Stimulated activated CD4-positive, alpha-beta T cell treated with anti-CD3 and anti-CD28 coated beads, Interleukin-1b, Interleukin-23, amount 100 ng/mL, for 48 hours (primary cell): ENCODE measurements at regions not wholly inside any gene's neighbourhood (a gene's known extent, or its start where the extent isn't known, plus 50 kb on each side); places are given as distances from the start of the nearest gene placed in this dataset.
"Not testable (repeated sequence)": the region's sequence is repeated elsewhere in the genome, so short reads cannot be mapped to it uniquely, and the experiment has no call there.

ENCODE experiments used
- DNase-seq: peaks from one replicate; pipeline ENCODE4 v3.0.0-alpha.2; 2020

DNA sequence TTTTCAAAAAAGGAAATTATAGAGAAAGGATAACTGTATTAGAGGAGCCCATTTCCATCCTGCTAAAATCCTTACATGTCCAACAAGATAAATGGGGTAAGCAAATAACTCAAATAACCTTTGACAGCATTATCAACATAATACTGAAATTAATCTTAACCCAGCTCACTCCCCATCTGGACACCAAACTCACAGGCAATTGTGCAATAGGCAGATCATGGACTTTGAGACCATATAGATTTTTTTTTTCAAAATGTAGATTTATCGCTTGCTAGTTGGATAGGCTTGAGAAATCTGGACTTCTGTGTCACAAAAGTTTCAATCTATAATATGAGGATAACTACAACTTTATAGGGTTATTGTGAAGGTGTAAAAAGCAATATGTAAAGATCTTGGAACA, 134.4 kb upstream of the ASCC3 start:
- DNase-seq, result no peak

- DNase-seq, result no peak
Observed at GRCh38 chr6:101016163-101016562, 135.0 kb upstream of the ASCC3 start.

GRCh38 chr6:101018157-101018556, 137.0 kb upstream of the ASCC3 start:
- DNase-seq, result no peak

DNA sequence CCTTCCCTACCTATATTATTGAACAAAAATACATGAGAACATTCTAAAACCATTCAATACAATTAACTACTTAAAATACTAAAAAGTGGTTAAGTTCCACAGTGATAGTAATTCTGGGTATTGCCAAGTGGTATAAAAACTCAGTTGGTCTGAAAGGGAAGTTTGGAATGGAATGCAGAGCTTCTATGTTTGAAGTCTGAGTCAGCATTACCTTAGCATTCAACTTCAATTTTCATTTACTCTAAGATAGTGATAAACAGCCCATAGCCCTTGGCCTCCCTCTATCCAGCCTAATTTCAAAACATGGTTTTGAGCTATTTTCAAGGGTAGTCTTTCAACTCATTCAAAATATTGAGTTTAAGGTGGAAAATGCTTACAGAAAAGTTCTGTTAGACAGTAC, 140.4 kb upstream of the ASCC3 start:
- no peak for DNase-seq

DNA sequence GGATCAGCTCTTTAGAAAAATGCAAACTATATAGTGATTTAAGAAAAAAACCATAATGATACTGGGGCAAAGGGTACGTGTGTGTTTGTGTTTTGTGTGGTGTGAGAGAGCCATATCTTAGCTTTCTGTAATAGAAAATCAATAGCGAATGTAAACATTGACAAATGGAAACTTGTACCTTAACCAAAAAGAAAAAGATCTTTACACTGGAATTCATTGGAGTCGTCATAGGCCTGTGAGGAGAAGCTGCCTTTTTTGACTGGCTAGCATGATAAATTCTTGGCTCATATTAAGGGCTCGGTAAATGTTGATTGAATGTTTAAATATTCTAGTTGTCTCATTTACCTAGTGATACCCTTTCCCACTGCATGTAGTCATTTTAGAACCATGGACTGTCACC, 161.8 kb upstream of the ASCC3 start:
- DNase-seq, result no peak

GRCh38 chr6:101058296-101058695, 177.2 kb upstream of the ASCC3 start:
- no peak for DNase-seq

- DNase-seq, result no peak
Observed at GRCh38 chr6:101066481-101066880, 185.4 kb upstream of the ASCC3 start.

DNA sequence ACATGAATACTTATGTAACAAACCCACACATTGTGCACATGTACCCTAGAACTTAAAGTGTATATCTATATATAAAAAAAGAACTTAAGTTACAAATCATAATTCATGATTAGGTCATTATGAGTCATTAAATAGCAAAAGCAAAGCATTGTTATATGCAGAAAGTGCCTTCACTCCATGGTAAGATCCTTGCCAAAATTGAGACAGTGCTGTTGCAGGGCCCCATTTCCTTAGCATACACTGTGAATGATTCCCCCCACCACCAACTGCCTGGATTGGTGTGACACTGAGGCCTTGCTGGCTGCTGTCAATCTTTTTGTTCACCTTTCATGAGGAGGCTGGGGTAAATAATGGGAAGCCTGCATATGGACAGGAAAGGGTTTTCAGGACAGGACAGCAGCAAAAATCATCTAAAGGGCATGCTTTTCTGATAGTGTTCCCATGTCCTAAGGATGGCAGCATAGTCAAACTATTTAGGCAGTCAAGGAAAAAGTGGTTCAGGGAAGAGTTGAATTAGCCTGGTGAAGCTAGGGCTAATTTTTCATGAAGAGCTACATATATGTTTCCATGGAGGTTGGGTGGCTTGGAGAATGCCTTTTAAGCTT, 188.2 kb upstream of the ASCC3 start:
- DNase-seq, result no peak

DNA sequence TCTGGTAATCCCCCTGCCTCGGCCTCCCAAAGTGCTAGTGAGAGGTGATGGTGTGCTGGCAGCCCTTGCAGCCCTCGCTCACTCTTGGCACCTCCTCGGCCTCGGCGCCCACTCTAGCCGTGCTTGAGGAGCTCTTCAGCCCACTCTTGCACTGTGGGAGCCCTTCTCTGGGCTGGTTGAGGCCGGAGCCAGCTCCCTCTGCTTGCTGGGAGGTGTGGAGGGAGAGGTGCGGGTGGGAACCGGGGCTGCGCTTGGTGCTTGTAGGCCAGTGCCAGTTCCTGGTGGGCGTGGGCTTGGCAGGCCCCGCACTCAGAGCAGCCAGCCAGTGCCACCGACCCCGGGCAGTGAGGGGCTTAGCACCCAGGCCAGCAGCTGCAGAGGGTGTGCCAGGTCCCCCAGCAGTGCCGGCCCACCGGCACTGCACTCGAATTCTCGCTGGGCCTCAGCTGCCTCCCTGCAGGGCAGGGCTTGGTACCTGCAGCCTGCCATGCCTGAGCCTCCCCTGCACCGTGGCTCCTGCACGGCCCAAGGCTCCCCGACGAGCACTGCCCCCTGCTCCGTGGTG, 189.0 kb upstream of the ASCC3 start:
- no peak for DNase-seq

- no peak for DNase-seq
Observed at GRCh38 chr6:101077344-101077743, 196.2 kb upstream of the ASCC3 start.

DNA sequence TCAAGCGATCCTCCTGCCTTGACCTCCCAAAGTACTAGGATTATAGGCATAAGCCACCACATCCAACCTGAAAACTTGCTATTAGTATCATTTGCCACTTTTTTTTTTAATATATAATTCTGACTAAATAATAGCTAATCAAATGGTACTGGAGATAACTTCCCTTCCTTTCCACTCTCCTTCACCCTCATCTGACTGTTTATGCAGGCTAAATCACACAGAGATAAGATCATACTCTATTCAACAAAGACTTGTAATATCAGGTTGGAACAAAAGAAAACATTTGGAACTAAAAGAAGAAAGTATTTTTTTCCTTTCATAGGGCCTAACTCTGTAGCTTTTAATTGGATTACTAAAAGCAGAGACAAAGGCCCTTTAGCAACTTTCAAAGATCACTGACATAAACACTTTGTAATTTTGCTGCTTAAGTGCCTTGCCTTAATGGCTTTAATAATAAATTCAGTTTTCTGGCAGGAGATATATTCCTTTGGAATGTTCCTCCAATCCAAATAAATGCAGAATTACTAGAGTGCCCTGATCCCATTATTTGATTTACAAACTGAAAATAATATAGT, 198.7 kb upstream of the ASCC3 start:
- DNase-seq, result no peak

DNA sequence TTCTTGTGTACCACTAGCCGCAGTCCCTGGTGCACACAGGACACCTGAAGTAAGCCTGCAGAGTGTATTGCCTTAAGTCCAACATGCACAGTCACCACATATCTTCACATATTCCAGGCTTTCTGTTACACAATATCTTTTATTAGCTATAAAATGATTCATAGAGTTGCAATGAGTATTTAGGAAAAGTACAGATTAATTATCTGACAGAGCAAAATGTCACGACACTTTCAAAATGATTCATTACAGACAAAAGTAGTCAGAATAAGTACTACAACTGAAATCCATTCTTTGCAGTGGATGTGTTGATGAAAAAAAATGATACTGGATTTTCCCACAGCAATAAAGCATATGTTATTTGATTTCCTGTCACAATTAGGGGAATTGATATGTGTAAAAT, 199.5 kb upstream of the ASCC3 start:
- no peak for DNase-seq

GRCh38 chr6:101083533-101084175, 202.5 kb upstream of the ASCC3 start:
- no peak for DNase-seq

GRCh38 chr6:101085327-101085726, 204.2 kb upstream of the ASCC3 start:
- DNase-seq, result no peak

GRCh38 chr6:101086473-101086872, 205.3 kb upstream of the ASCC3 start:
- DNase-seq, result no peak

GRCh38 chr6:101088594-101088993, 207.5 kb upstream of the ASCC3 start:
- DNase-seq, result no peak

- no peak for DNase-seq
Observed at GRCh38 chr6:101089640-101090039, 208.5 kb upstream of the ASCC3 start.

DNA sequence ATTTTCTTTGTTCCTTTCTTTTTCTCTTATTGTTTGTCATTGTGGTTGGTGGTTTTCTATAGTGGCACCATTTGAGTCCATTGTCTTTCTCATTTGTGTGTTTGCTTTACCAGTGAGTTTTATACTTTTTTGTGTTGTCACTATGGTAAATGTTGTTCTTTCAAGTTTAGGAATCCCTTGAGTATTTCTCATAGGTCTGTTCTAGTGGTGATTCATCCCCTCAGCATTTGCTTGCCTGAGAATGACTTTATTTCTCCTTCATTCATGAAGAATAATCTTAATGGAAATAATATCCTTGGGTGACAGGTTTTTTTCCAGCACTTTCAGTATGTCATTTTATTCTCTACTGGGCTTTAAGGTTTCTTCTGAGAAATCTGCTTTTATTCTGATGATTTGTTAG, 209.2 kb upstream of the ASCC3 start:
- no peak for DNase-seq

DNA sequence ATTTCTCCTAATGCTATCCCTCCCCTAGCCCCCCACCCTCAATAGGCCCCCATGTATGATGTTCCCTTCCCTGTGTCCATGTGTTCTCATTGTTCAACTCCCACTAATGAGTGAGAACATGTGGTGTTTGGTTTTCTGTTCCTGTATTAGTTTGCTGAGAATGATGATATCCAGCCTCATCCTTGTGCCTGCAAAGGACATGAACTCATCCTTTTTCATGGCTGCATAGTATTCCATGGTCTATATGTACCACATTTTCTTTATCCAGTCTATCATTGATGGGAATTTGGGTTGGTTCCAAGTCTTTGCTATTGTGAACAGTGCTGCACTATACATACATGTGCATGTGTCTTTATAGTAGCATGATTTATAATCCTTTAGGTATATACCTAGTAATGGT, 217.5 kb upstream of the ASCC3 start:
- DNase-seq, result not testable (repeated sequence)

GRCh38 chr6:101102702-101103101, 221.6 kb upstream of the ASCC3 start:
- DNase-seq, result no peak

- DNase-seq, result no peak
Observed at GRCh38 chr6:101108286-101108685, 227.2 kb upstream of the ASCC3 start.

DNA sequence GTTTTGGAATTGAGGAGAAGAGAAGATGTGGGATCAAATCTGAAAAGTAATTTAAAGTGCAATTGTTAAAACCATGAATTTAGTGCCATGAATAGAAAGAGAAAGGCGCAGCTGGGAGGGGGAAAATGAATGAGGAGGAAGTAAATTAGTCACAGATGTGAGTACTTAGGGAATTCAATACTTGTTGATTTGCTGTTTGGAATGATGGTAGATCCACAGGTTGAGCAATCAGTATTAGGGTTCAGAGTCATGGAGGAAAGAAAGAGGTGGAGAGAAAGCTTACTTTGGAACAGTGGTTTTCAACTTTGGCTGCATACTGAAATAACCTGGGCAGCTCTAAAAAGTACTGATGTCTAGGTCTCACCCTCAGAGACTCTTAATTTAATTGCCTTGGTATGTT, 229.7 kb upstream of the ASCC3 start:
- DNase-seq, result no peak

GRCh38 chr6:101113468-101114260, 232.5 kb upstream of the ASCC3 start:
- no peak for DNase-seq

DNA sequence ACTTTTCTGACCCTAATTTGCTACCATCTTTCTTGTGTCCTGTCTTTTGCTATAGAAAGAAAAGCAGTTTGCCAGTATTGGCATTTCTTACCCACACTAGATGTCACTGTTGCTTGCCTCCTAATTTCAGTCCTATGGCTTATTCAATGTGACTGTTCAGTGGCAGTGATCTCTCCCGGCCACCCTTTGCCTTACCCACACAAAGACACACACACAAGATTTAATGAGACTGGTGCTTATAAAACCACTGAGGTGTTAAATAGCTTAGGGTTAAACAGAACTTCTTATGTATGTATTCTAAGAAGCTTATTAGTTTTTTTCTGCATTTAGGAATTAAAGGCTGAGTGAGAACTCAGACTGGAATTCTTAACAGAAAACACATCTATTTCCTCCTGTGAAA, 233.6 kb upstream of the ASCC3 start:
- no peak for DNase-seq
